ENCODE measurements at regions not wholly inside any gene's neighbourhood (a gene's known extent, or its start where the extent isn't known, plus 50 kb on each side); places are given as distances from the start of the nearest gene placed in this dataset.

DNA sequence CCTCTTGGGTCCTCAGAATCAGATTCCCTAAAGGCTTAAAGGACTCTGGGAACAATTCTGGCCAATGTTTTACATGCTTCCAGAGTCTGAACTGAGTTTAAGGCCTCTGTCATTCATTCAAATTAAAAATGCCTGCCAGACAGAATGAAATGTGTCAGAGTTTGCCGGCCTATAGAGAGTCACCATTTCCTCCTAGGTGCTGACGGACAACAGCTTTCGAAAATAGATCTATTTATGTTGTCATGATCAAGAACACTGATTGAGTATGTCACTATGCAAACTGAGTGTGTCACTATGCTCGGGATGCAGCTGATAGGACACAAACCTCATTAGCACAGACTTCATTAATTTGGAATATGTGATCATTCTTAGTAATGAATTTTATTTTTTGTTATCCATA, 151.4 kb upstream of the TMCC3 start:
- intact Hi-C loops (cut with DNase I) = no loop called here
- H3K27me3 ChIP-seq = no peaks in the 10 kb centered on the region
- H3K9me3 ChIP-seq = no peaks in the 10 kb centered on the region
- H3K4me3 ChIP-seq = no peak overlapping the region
- DNase-seq (ENCODE audit: extremely low spot score in 2 of 2) = no peak
- no peak overlapping the region for H3K27ac ChIP-seq
- no peak for TF ChIP-seq POLR2AphosphoS5 (IDR thresholded peaks at IDR 0.05; ENCODE audit: insufficient read depth in 1 of 2, low read depth in 1 of 2)
- H3K4me1 ChIP-seq = no peaks in the 10 kb centered on the region
- H3K36me3 ChIP-seq = no peaks in the 10 kb centered on the region

- Histone ChIP-seq H3K4me1 (no peaks in the 10 kb centered on the region), H3K36me3 (no peaks in the 10 kb centered on the region), H3K4me3 (no peak overlapping the region), H3K27ac (no peak overlapping the region), H3K27me3 (no peaks in the 10 kb centered on the region), H3K9me3 (no peaks in the 10 kb centered on the region)
- intact Hi-C loops (cut with DNase I) = no loop called here
- TF ChIP-seq CTCF (IDR thresholded peaks at IDR 0.05) = no peak
- TF ChIP-seq POLR2AphosphoS5 (IDR thresholded peaks at IDR 0.05; ENCODE audit: insufficient read depth in 1 of 2, low read depth in 1 of 2) = no peak
- no peak for DNase-seq (ENCODE audit: extremely low spot score in 2 of 2)
Observed at GRCh38 chr12:94799136-94799535, 148.8 kb upstream of the TMCC3 start.

DNA sequence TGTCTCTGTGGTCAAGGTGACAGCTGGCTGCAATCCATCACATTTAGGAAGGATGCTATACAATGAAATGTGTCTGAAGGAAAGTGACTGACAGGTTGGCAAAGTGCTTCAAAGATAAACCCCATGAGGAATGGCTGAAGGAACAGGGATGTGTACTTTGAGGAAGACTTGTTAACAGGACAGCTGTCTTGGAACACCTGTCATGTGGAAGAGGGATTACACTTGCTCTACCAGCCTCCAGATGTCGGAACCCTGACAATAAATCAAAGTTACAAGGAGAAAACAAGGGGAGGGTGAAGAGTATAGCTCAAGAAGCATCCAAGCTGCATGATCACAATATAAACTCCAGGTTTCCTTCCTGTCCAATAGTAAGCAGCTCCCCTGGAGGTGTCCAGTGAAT, 147.8 kb upstream of the TMCC3 start:
- no peak overlapping the region for H3K4me3 ChIP-seq
- H3K27ac ChIP-seq = no peak overlapping the region
- H3K36me3 ChIP-seq = no peaks in the 10 kb centered on the region
- no peak for DNase-seq (ENCODE audit: extremely low spot score in 2 of 2)
- H3K27me3 ChIP-seq = no peaks in the 10 kb centered on the region
- no peaks in the 10 kb centered on the region for H3K4me1 ChIP-seq
- intact Hi-C loops (cut with DNase I) = no loop called here
- TF ChIP-seq CTCF (IDR thresholded peaks at IDR 0.05) (no peak), POLR2A (IDR thresholded peaks at IDR 0.05) (no peak), POLR2AphosphoS5 (IDR thresholded peaks at IDR 0.05; ENCODE audit: insufficient read depth in 1 of 2, low read depth in 1 of 2) (no peak)
- no peaks in the 10 kb centered on the region for H3K9me3 ChIP-seq

DNA sequence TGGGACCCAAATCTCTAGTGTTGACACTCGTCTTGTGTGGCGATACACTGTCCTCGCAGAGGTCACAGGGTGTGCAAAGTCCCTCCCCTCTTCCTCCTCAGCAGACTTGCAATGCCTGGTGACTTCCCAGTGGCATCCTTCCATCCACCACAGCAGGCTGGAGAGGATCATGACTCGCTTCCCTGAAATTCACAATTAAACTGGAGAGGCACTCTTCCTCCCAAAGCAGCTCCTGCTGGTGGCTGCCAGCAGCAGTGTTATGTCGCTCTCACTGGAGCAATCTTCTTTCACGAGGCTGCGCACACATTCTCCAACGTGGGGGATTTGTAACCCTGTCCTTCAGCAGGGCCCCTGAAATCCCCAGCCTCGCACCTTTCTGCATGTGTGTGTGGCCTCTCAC, 145.2 kb upstream of the TMCC3 start:
- no peaks in the 10 kb centered on the region for H3K4me1 ChIP-seq
- no peaks in the 10 kb centered on the region for H3K9me3 ChIP-seq
- intact Hi-C loops (cut with DNase I) = no loop called here

DNA sequence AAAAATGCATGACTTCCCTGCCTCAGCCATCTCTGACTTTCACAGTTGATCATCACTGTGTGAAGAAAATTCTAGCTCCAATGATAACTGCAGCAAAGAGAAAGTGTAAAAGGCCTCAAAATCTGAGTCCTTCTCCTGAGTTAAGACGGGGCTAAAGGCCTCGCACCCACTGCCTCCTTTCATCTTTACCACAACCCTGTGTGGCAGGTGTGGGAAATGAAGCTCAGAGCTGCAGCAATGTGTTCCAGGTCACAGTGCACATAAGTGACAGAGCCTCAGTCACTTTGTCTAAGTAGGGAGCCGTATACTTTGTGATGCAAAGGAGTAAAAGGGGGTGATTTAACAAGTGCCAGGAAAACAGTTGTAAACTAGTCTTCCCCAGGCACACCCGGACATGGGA, 144.7 kb upstream of the TMCC3 start:
- intact Hi-C loops (cut with DNase I) = no loop called here
- no peaks in the 10 kb centered on the region for H3K27me3 ChIP-seq
- H3K36me3 ChIP-seq = no peaks in the 10 kb centered on the region
- DNase-seq (ENCODE audit: extremely low spot score in 2 of 2) = no peak
- no peak overlapping the region for H3K27ac ChIP-seq
- H3K4me3 ChIP-seq = no peak overlapping the region
- no peaks in the 10 kb centered on the region for H3K9me3 ChIP-seq
- TF ChIP-seq POLR2A (IDR thresholded peaks at IDR 0.05) (no peak), POLR2AphosphoS5 (IDR thresholded peaks at IDR 0.05; ENCODE audit: insufficient read depth in 1 of 2, low read depth in 1 of 2) (no peak), CTCF (IDR thresholded peaks at IDR 0.05) (no peak)
- H3K4me1 ChIP-seq = no peaks in the 10 kb centered on the region

More for the DNA sequence above, 145.2 kb upstream of the TMCC3 start:
- no peak for DNase-seq (ENCODE audit: extremely low spot score in 2 of 2)
- Histone ChIP-seq H3K4me3 (no peak overlapping the region), H3K27me3 (no peaks in the 10 kb centered on the region), H3K36me3 (no peaks in the 10 kb centered on the region), H3K27ac (no peak overlapping the region)
- no peak for TF ChIP-seq CTCF (IDR thresholded peaks at IDR 0.05)
- TF ChIP-seq POLR2A (IDR thresholded peaks at IDR 0.05) = no peak
- TF ChIP-seq POLR2AphosphoS5 (IDR thresholded peaks at IDR 0.05; ENCODE audit: insufficient read depth in 1 of 2, low read depth in 1 of 2) = no peak

DNA sequence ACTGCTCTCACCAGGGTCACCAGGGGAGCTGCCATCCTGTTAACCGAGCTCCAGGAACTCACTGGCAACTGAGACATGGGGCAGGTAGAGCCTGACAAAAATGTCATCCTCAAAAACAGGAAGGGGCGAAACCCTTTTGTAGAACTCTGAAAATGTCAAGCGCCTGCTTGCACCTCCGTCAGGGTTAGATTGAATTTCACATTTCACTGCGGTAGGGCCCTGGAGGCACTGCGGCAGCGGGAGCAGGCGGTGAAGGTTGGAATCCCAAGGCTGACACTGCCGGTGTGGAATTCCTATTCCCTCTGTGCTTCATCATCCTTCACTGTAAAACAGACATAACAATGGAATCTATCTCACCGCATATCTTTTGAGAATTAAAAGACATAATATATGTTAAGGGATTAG, 142.8 kb upstream of the TMCC3 start:
- no peaks in the 10 kb centered on the region for H3K27me3 ChIP-seq
- H3K27ac ChIP-seq = no peak overlapping the region
- no peak for DNase-seq (ENCODE audit: extremely low spot score in 2 of 2)
- H3K9me3 ChIP-seq = no peaks in the 10 kb centered on the region
- TF ChIP-seq POLR2A (IDR thresholded peaks at IDR 0.05) (no peak), CTCF (IDR thresholded peaks at IDR 0.05) (no peak), POLR2AphosphoS5 (IDR thresholded peaks at IDR 0.05; ENCODE audit: insufficient read depth in 1 of 2, low read depth in 1 of 2) (no peak)
- no peaks in the 10 kb centered on the region for H3K4me1 ChIP-seq
- intact Hi-C loops (cut with DNase I) = no loop called here
- H3K4me3 ChIP-seq = no peak overlapping the region
- H3K36me3 ChIP-seq = no peaks in the 10 kb centered on the region
